ENCODE measurements at regions not wholly inside any gene's neighbourhood (a gene's known extent, or its start where the extent isn't known, plus 50 kb on each side); places are given as distances from the start of the nearest gene placed in this dataset.
"Not testable (repeated sequence)": the region's sequence is repeated elsewhere in the genome, so short reads cannot be mapped to it uniquely, and the experiment has no call there.

DNA sequence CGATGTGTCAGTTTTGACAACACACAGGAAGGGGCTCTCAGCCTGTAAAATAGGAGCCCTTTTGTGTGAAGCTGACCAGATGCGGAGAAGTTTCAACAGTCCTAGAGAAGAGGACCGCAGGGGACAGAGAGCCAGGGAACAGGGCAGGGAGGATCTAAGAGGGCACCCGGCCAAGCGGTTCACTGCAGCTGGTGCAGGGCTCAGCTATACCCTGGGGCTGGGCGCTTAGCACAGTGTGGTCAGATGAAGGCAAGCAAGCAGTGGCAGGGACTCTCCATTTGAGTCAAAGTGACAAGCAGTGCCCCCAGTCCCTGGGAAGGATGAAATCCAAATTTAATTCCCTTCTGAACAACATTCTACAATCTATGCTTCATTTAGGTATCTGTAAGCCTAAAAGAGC is 88.9 kb upstream of the PLGLB2 start:
- TF ChIP-seq, protein P1, sequence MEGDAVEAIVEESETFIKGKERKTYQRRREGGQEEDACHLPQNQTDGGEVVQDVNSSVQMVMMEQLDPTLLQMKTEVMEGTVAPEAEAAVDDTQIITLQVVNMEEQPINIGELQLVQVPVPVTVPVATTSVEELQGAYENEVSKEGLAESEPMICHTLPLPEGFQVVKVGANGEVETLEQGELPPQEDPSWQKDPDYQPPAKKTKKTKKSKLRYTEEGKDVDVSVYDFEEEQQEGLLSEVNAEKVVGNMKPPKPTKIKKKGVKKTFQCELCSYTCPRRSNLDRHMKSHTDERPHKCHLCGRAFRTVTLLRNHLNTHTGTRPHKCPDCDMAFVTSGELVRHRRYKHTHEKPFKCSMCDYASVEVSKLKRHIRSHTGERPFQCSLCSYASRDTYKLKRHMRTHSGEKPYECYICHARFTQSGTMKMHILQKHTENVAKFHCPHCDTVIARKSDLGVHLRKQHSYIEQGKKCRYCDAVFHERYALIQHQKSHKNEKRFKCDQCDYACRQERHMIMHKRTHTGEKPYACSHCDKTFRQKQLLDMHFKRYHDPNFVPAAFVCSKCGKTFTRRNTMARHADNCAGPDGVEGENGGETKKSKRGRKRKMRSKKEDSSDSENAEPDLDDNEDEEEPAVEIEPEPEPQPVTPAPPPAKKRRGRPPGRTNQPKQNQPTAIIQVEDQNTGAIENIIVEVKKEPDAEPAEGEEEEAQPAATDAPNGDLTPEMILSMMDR (IDR thresholded peaks at IDR 0.05; ENCODE audit: insufficient read depth, low read length) = not testable (repeated sequence)
- TF ChIP-seq, protein P2, sequence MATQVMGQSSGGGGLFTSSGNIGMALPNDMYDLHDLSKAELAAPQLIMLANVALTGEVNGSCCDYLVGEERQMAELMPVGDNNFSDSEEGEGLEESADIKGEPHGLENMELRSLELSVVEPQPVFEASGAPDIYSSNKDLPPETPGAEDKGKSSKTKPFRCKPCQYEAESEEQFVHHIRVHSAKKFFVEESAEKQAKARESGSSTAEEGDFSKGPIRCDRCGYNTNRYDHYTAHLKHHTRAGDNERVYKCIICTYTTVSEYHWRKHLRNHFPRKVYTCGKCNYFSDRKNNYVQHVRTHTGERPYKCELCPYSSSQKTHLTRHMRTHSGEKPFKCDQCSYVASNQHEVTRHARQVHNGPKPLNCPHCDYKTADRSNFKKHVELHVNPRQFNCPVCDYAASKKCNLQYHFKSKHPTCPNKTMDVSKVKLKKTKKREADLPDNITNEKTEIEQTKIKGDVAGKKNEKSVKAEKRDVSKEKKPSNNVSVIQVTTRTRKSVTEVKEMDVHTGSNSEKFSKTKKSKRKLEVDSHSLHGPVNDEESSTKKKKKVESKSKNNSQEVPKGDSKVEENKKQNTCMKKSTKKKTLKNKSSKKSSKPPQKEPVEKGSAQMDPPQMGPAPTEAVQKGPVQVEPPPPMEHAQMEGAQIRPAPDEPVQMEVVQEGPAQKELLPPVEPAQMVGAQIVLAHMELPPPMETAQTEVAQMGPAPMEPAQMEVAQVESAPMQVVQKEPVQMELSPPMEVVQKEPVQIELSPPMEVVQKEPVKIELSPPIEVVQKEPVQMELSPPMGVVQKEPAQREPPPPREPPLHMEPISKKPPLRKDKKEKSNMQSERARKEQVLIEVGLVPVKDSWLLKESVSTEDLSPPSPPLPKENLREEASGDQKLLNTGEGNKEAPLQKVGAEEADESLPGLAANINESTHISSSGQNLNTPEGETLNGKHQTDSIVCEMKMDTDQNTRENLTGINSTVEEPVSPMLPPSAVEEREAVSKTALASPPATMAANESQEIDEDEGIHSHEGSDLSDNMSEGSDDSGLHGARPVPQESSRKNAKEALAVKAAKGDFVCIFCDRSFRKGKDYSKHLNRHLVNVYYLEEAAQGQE (IDR thresholded peaks at IDR 0.05; ENCODE audit: insufficient replicate concordance, low read depth) = not testable (repeated sequence)
- TF ChIP-seq GABPA, POLR2AphosphoS5 (IDR thresholded peaks at IDR 0.05; ENCODE audit: low read depth): not testable (repeated sequence)
